ENCODE measurements at regions not wholly inside any gene's neighbourhood (a gene's known extent, or its start where the extent isn't known, plus 50 kb on each side); places are given as distances from the start of the nearest gene placed in this dataset.

DNA sequence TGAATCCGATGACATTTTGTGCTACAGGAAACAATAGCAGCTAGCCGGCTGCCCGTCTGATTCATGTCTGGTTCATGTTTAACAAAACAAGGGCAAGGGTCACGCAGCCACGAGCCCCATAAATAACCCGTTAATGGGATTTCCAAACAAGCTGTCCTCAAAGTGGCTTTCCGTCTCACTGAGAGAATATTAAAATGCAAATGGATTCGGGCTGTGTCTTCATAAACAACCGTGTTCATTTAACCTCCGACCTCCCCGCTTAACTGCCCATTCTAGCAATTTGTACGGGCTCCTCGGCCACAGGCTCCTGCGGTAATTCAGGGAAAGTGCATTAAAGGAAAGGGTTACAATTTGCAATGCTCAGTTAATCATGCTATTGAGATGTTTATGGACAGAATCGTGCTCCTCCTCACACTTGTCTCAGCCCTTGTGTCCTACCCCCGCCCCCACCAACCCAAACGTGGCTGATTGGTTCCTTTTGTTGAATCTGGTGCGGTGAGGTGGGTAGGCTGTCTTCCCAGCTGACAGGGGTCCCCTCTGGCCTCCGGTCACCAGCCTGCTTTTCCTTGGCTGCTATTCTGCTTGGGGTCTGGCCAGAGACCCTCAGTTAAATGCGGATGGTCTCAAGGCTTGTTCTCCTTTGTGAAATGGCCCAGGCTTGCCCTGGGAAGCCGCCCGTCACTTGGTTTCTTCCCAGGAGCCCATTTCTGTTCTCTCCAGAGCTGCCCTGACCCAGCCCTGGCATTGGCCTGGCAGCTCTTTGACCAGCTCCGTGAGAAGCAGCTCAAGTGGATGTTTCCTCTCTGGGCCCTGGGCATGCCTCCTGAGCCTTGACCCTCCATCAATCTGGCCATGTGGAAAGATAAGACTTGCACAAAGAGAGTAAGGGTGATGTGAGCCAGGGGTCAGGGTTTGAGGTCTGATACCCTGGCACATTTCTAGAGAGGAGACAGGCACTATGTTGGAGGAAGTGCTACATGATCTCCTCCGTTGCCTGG lies 200.7 kb upstream of the POU3F1 start:
- H3K9ac ChIP-seq (ENCODE audit: low read length), result no peak overlapping the region

DNA sequence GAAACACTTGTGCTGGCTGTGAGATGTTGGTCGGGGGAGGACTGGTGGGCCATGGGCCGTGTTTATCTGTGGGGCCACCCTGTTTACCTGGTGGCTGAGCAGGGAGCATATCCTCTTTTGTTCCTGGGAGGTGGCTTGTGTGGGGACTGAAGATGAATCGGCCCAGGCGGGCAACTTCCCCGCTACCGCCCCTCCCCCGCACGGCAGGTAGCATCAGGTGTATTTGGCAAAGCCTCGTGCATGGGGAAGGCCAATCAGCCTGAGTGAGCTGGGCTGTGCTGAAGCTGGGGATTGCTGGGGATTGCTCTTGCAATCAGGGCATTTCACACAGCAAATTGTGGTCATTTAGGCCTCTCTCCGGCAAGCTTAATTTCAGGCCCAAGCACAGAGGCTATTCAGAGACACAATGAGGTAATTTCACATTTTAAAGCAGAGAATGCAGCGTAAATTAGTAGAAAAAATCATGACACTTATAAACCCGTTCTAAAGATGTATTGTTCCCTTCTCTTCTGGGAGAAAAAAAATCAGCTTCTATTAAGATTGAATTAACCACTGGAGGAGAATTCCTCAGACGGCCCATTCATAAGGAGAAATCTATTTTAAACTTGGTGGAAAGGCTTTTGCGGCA lies 197.7 kb upstream of the POU3F1 start:
- H3K36me3 ChIP-seq (ENCODE audit: control insufficient read depth in 1 of 2, insufficient read depth in 2 of 2, low read depth in 1 of 2, low read length in 2 of 2), result no peaks in the 10 kb centered on the region
- H3K9me3 ChIP-seq (ENCODE audit: control insufficient read depth, low read length), result no peaks in the 10 kb centered on the region
- H3K4me1 ChIP-seq (ENCODE audit: control insufficient read depth, insufficient read depth, low read depth, low read length), result peaks cover 8% of the 10 kb centered on the region
- H3K79me1 ChIP-seq (replicated peaks; ENCODE audit: low read length, poor library complexity, severe bottlenecking), result no peaks in the 10 kb centered on the region
- H2BK5ac ChIP-seq (ENCODE audit: low read depth, low read length, poor library complexity, severe bottlenecking), result no peak overlapping the region
- H2BK15ac ChIP-seq (ENCODE audit: low read depth, poor library complexity, severe bottlenecking), result no peak overlapping the region
- H3K4ac ChIP-seq (ENCODE audit: low read depth in 1 of 2, low read length in 2 of 2), result no peak overlapping the region
- no peak overlapping the region for H2BK120ac ChIP-seq (ENCODE audit: low read depth, low read length)
- H3K4me3 ChIP-seq (ENCODE audit: insufficient read depth in 1 of 2, low read depth in 1 of 2, low read length in 2 of 2), result peak overlapping the region in 1 of 2 experiments; percentile 14
- H3K27ac ChIP-seq (ENCODE audit: low read length, poor library complexity, severe bottlenecking), result no peak overlapping the region
- no peak overlapping the region for H4K8ac ChIP-seq (ENCODE audit: low read length)
- H3K9ac ChIP-seq (ENCODE audit: low read length), result no peak overlapping the region
- H2AFZ ChIP-seq (ENCODE audit: low read depth, low read length), result no peak overlapping the region
- H3K4me2 ChIP-seq (ENCODE audit: low read length, poor library complexity, severe bottlenecking), result no peak overlapping the region
- WGBS, result 48% methylated on average over 11 of the region's 14 CpGs
- no peak overlapping the region for H3K23ac ChIP-seq (ENCODE audit: low read length in 2 of 2)
- peaks cover 41 to 42% of the 10 kb centered on the region in 2 experiments for H3K27me3 ChIP-seq (ENCODE audit: control insufficient read depth in 1 of 2, insufficient read depth in 1 of 2, low read length in 2 of 2)
- no peak overlapping the region for H2BK12ac ChIP-seq (ENCODE audit: low read length in 2 of 2)
- no peak overlapping the region for H2AK5ac ChIP-seq (ENCODE audit: low read length, severe bottlenecking)
- no peak overlapping the region for H3K14ac ChIP-seq (ENCODE audit: low read length in 2 of 2)
- H4K91ac ChIP-seq (ENCODE audit: low read length), result no peak overlapping the region
- H3K18ac ChIP-seq (ENCODE audit: low read depth in 1 of 2, low read length in 2 of 2), result no peak overlapping the region
- no peak for DNase-seq

More for the DNA sequence above, 200.7 kb upstream of the POU3F1 start:
- no peak overlapping the region for H3K27ac ChIP-seq (ENCODE audit: low read length, poor library complexity, severe bottlenecking)
- no peak overlapping the region for H2AFZ ChIP-seq (ENCODE audit: low read depth, low read length)
- peak; percentile 23 for DNase-seq
- H3K36me3 ChIP-seq (ENCODE audit: control insufficient read depth in 1 of 2, insufficient read depth in 2 of 2, low read depth in 1 of 2, low read length in 2 of 2), result no peaks in the 10 kb centered on the region
- no peak overlapping the region for H3K4me3 ChIP-seq (ENCODE audit: insufficient read depth in 1 of 2, low read depth in 1 of 2, low read length in 2 of 2)
- peaks cover 8% of the 10 kb centered on the region for H3K4me1 ChIP-seq (ENCODE audit: control insufficient read depth, insufficient read depth, low read depth, low read length)
- no peak overlapping the region for H3K18ac ChIP-seq (ENCODE audit: low read depth in 1 of 2, low read length in 2 of 2)
- H2BK12ac ChIP-seq (ENCODE audit: low read length in 2 of 2), result no peak overlapping the region
- no peak overlapping the region for H3K4ac ChIP-seq (ENCODE audit: low read depth in 1 of 2, low read length in 2 of 2)
- H3K4me2 ChIP-seq (ENCODE audit: low read length, poor library complexity, severe bottlenecking), result peak overlapping the region; percentile 33
- no peak overlapping the region for H3K14ac ChIP-seq (ENCODE audit: low read length in 2 of 2)
- H4K91ac ChIP-seq (ENCODE audit: low read length), result no peak overlapping the region
- WGBS, result 23% methylated on average over 22 of the region's 24 CpGs
- no peak overlapping the region for H2BK15ac ChIP-seq (ENCODE audit: low read depth, poor library complexity, severe bottlenecking)
- peaks cover 47 to 52% of the 10 kb centered on the region in 2 experiments for H3K27me3 ChIP-seq (ENCODE audit: control insufficient read depth in 1 of 2, insufficient read depth in 1 of 2, low read length in 2 of 2)
- no peak overlapping the region for H2BK120ac ChIP-seq (ENCODE audit: low read depth, low read length)
- H2AK5ac ChIP-seq (ENCODE audit: low read length, severe bottlenecking), result no peak overlapping the region
- no peak overlapping the region for H2BK5ac ChIP-seq (ENCODE audit: low read depth, low read length, poor library complexity, severe bottlenecking)
- no peak overlapping the region for H4K8ac ChIP-seq (ENCODE audit: low read length)
- no peaks in the 10 kb centered on the region for H3K79me1 ChIP-seq (replicated peaks; ENCODE audit: low read length, poor library complexity, severe bottlenecking)
- H3K9me3 ChIP-seq (ENCODE audit: control insufficient read depth, low read length), result no peaks in the 10 kb centered on the region
- no peak overlapping the region for H3K23ac ChIP-seq (ENCODE audit: low read length in 2 of 2)

- H3K23ac ChIP-seq (ENCODE audit: low read length in 2 of 2), result no peak overlapping the region
- no peak overlapping the region for H2AFZ ChIP-seq (ENCODE audit: low read depth, low read length)
- no peak overlapping the region for H3K9ac ChIP-seq (ENCODE audit: low read length)
- no peak overlapping the region for H2BK12ac ChIP-seq (ENCODE audit: low read length in 2 of 2)
- no peak overlapping the region for H3K4me2 ChIP-seq (ENCODE audit: low read length, poor library complexity, severe bottlenecking)
- H4K8ac ChIP-seq (ENCODE audit: low read length), result no peak overlapping the region
- no peak overlapping the region for H2BK15ac ChIP-seq (ENCODE audit: low read depth, poor library complexity, severe bottlenecking)
- H4K91ac ChIP-seq (ENCODE audit: low read length), result no peak overlapping the region
- no peak overlapping the region for H2AK5ac ChIP-seq (ENCODE audit: low read length, severe bottlenecking)
- no peaks in the 10 kb centered on the region for H3K79me1 ChIP-seq (replicated peaks; ENCODE audit: low read length, poor library complexity, severe bottlenecking)
- no peak overlapping the region for H3K14ac ChIP-seq (ENCODE audit: low read length in 2 of 2)
- WGBS, result 73% methylated on average over 6 of the region's 6 CpGs
- no peak for DNase-seq
- H2BK5ac ChIP-seq (ENCODE audit: low read depth, low read length, poor library complexity, severe bottlenecking), result no peak overlapping the region
- no peak overlapping the region for H3K4ac ChIP-seq (ENCODE audit: low read depth in 1 of 2, low read length in 2 of 2)
- H2BK120ac ChIP-seq (ENCODE audit: low read depth, low read length), result no peak overlapping the region
- H3K36me3 ChIP-seq (ENCODE audit: control insufficient read depth in 1 of 2, insufficient read depth in 2 of 2, low read depth in 1 of 2, low read length in 2 of 2), result no peaks in the 10 kb centered on the region
- no peak overlapping the region for H3K18ac ChIP-seq (ENCODE audit: low read depth in 1 of 2, low read length in 2 of 2)
- H3K4me3 ChIP-seq (ENCODE audit: insufficient read depth in 1 of 2, low read depth in 1 of 2, low read length in 2 of 2), result no peak overlapping the region
- no peak overlapping the region for H3K27ac ChIP-seq (ENCODE audit: low read length, poor library complexity, severe bottlenecking)
- peaks cover 8% of the 10 kb centered on the region for H3K4me1 ChIP-seq (ENCODE audit: control insufficient read depth, insufficient read depth, low read depth, low read length)
- peaks cover 40 to 42% of the 10 kb centered on the region in 2 experiments for H3K27me3 ChIP-seq (ENCODE audit: control insufficient read depth in 1 of 2, insufficient read depth in 1 of 2, low read length in 2 of 2)
- no peaks in the 10 kb centered on the region for H3K9me3 ChIP-seq (ENCODE audit: control insufficient read depth, low read length)
These were observed 196.5 kb upstream of the POU3F1 start for GRCh38 chr1:38243106-38243505.

DNA sequence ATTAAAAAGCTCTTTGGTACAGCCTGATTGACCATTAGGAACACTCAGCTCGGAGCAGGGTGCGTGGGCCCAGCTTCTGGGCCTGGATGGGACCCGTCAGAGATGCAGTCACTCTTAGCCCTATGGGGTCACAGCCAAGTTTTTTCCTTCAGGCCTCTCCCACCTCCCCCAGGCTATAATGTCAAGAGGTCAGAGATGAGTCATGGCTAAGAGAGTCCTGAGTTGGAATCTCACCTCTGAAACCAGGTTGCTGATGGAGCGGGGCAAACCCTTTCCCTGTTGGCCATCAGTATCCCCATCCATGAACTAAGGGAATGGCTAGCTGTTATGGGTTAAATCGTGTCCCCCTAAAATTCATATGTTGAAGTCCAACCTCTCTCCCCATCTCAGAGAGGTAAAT lies 195.9 kb upstream of the POU3F1 start:
- H4K8ac ChIP-seq (ENCODE audit: low read length), result no peak overlapping the region
- no peaks in the 10 kb centered on the region for H3K9me3 ChIP-seq (ENCODE audit: control insufficient read depth, low read length)
- H3K14ac ChIP-seq (ENCODE audit: low read length in 2 of 2), result no peak overlapping the region
- no peaks in the 10 kb centered on the region for H3K79me1 ChIP-seq (replicated peaks; ENCODE audit: low read length, poor library complexity, severe bottlenecking)
- H3K36me3 ChIP-seq (ENCODE audit: control insufficient read depth in 1 of 2, insufficient read depth in 2 of 2, low read depth in 1 of 2, low read length in 2 of 2), result no peaks in the 10 kb centered on the region
- H3K4ac ChIP-seq (ENCODE audit: low read depth in 1 of 2, low read length in 2 of 2), result no peak overlapping the region
- 83% methylated on average over 3 of the region's 5 CpGs for WGBS
- DNase-seq, result no peak
- no peak overlapping the region for H3K18ac ChIP-seq (ENCODE audit: low read depth in 1 of 2, low read length in 2 of 2)
- no peak overlapping the region for H3K4me2 ChIP-seq (ENCODE audit: low read length, poor library complexity, severe bottlenecking)
- no peak overlapping the region for H3K27ac ChIP-seq (ENCODE audit: low read length, poor library complexity, severe bottlenecking)
- no peak overlapping the region for H3K4me3 ChIP-seq (ENCODE audit: insufficient read depth in 1 of 2, low read depth in 1 of 2, low read length in 2 of 2)
- H2AFZ ChIP-seq (ENCODE audit: low read depth, low read length), result no peak overlapping the region
- H2BK120ac ChIP-seq (ENCODE audit: low read depth, low read length), result no peak overlapping the region
- no peak overlapping the region for H4K91ac ChIP-seq (ENCODE audit: low read length)
- H3K23ac ChIP-seq (ENCODE audit: low read length in 2 of 2), result no peak overlapping the region
- peaks cover 34 to 44% of the 10 kb centered on the region in 2 experiments for H3K27me3 ChIP-seq (ENCODE audit: control insufficient read depth in 1 of 2, insufficient read depth in 1 of 2, low read length in 2 of 2)
- H3K4me1 ChIP-seq (ENCODE audit: control insufficient read depth, insufficient read depth, low read depth, low read length), result peaks cover 8% of the 10 kb centered on the region
- H3K9ac ChIP-seq (ENCODE audit: low read length), result no peak overlapping the region
- no peak overlapping the region for H2BK5ac ChIP-seq (ENCODE audit: low read depth, low read length, poor library complexity, severe bottlenecking)
- no peak overlapping the region for H2BK15ac ChIP-seq (ENCODE audit: low read depth, poor library complexity, severe bottlenecking)
- H2BK12ac ChIP-seq (ENCODE audit: low read length in 2 of 2), result no peak overlapping the region
- no peak overlapping the region for H2AK5ac ChIP-seq (ENCODE audit: low read length, severe bottlenecking)

All from mesenchymal stem cell (in vitro differentiated cells and primary cell).